ENCODE measurements at regions not wholly inside any gene's neighbourhood (a gene's known extent, or its start where the extent isn't known, plus 50 kb on each side); places are given as distances from the start of the nearest gene placed in this dataset.

- no peak for ATAC-seq
- Histone ChIP-seq H3K4me3 (ENCODE audit: low read length) (no peak overlapping the region), H3K79me2 (ENCODE audit: low read length) (no peaks in the 10 kb centered on the region), H3K27ac (ENCODE audit: low read length) (no peak overlapping the region), H4K20me1 (ENCODE audit: low read length) (no peaks in the 10 kb centered on the region), H3K9me2 (replicated peaks; ENCODE audit: low read length) (no peaks in the 10 kb centered on the region), H3K9me3 (ENCODE audit: low read length) (no peaks in the 10 kb centered on the region), H3K36me3 (ENCODE audit: low read depth, low read length) (no peaks in the 10 kb centered on the region), H2AFZ (ENCODE audit: low read length) (no peak overlapping the region), H3K4me2 (ENCODE audit: low read length) (no peak overlapping the region), H3K4me1 (ENCODE audit: insufficient read depth, low read length) (no peaks in the 10 kb centered on the region), H3K9ac (ENCODE audit: low read length) (no peak overlapping the region), H3F3A (ENCODE audit: low read length, unreplicated experiment) (no peaks in the 10 kb centered on the region), H3K27me3 (ENCODE audit: low read length) (peaks cover 16% of the 10 kb centered on the region)
- DNase-seq, result no peak
- TF ChIP-seq EZH2 (IDR thresholded peaks at IDR 0.05; ENCODE audit: low read length, unreplicated experiment) (no peak), EZH2phosphoT487 (IDR thresholded peaks at IDR 0.05; ENCODE audit: borderline replicate concordance, low read length) (no peak), CTCF (conservative IDR thresholded peaks at IDR 0.05; ENCODE audit: low read depth, low read length) (no peak)
- POLR2A ChIA-PET (ENCODE audit: unreplicated experiment), result no interaction called here
- intact Hi-C loops (cut with micrococcal nuclease), result no loop called here
- CTCF ChIA-PET, result no interaction called here
- no TSS peak for BruUV-seq (replicated peaks)
Measured at GRCh38 chr22:47610764-47611163, 848.3 kb downstream of the TBC1D22A start.

- BruUV-seq (replicated peaks), result no TSS peak
- Histone ChIP-seq H3K36me3 (ENCODE audit: low read depth, low read length) (no peaks in the 10 kb centered on the region), H3F3A (ENCODE audit: low read length, unreplicated experiment) (no peaks in the 10 kb centered on the region), H3K9ac (ENCODE audit: low read length) (no peak overlapping the region), H3K9me2 (replicated peaks; ENCODE audit: low read length) (no peaks in the 10 kb centered on the region), H3K4me2 (ENCODE audit: low read length) (no peak overlapping the region), H3K4me3 (ENCODE audit: low read length) (no peak overlapping the region), H2AFZ (ENCODE audit: low read length) (no peak overlapping the region), H3K4me1 (ENCODE audit: insufficient read depth, low read length) (no peaks in the 10 kb centered on the region), H3K27me3 (ENCODE audit: low read length) (peaks cover 20% of the 10 kb centered on the region), H3K79me2 (ENCODE audit: low read length) (no peaks in the 10 kb centered on the region), H3K27ac (ENCODE audit: low read length) (no peak overlapping the region), H4K20me1 (ENCODE audit: low read length) (no peaks in the 10 kb centered on the region), H3K9me3 (ENCODE audit: low read length) (no peaks in the 10 kb centered on the region)
- ATAC-seq (no peak), DNase-seq (no peak)
- TF ChIP-seq EZH2phosphoT487 (IDR thresholded peaks at IDR 0.05; ENCODE audit: borderline replicate concordance, low read length) (no peak), EZH2 (IDR thresholded peaks at IDR 0.05; ENCODE audit: low read length, unreplicated experiment) (no peak), CTCF (conservative IDR thresholded peaks at IDR 0.05; ENCODE audit: low read depth, low read length) (no peak)
- CTCF ChIA-PET, result no interaction called here
- POLR2A ChIA-PET (ENCODE audit: unreplicated experiment), result no interaction called here
- intact Hi-C loops (cut with micrococcal nuclease), result no loop called here
Measured at GRCh38 chr22:47610281-47610680, 847.8 kb downstream of the TBC1D22A start.

- BruUV-seq (replicated peaks), result no TSS peak
- ChIA-PET POLR2A (ENCODE audit: unreplicated experiment) (no interaction called here), CTCF (no interaction called here)
- H4K20me1 ChIP-seq (ENCODE audit: low read length), result no peaks in the 10 kb centered on the region
- no peak overlapping the region for H3K9ac ChIP-seq (ENCODE audit: low read length)
- no peak overlapping the region for H3K4me2 ChIP-seq (ENCODE audit: low read length)
- no peaks in the 10 kb centered on the region for H3K79me2 ChIP-seq (ENCODE audit: low read length)
- DNase-seq, result no peak
- H3F3A ChIP-seq (ENCODE audit: low read length, unreplicated experiment), result no peaks in the 10 kb centered on the region
- no peaks in the 10 kb centered on the region for H3K9me2 ChIP-seq (replicated peaks; ENCODE audit: low read length)
- no peaks in the 10 kb centered on the region for H3K9me3 ChIP-seq (ENCODE audit: low read length)
- H3K4me3 ChIP-seq (ENCODE audit: low read length), result no peak overlapping the region
- H2AFZ ChIP-seq (ENCODE audit: low read length), result no peak overlapping the region
- TF ChIP-seq CTCF (conservative IDR thresholded peaks at IDR 0.05; ENCODE audit: low read depth, low read length) (no peak), EZH2phosphoT487 (IDR thresholded peaks at IDR 0.05; ENCODE audit: borderline replicate concordance, low read length) (no peak), EZH2 (IDR thresholded peaks at IDR 0.05; ENCODE audit: low read length, unreplicated experiment) (no peak)
- ATAC-seq, result no peak
- peaks cover 24% of the 10 kb centered on the region for H3K27me3 ChIP-seq (ENCODE audit: low read length)
- H3K27ac ChIP-seq (ENCODE audit: low read length), result no peak overlapping the region
- no peaks in the 10 kb centered on the region for H3K4me1 ChIP-seq (ENCODE audit: insufficient read depth, low read length)
- intact Hi-C loops (cut with micrococcal nuclease), result no loop called here
- no peaks in the 10 kb centered on the region for H3K36me3 ChIP-seq (ENCODE audit: low read depth, low read length)
Measured at GRCh38 chr22:47609653-47610052, 847.2 kb downstream of the TBC1D22A start.

Measured in PC-3 (cell line).